HepG2 (cell line): ENCODE measurements at regions not wholly inside any gene's neighbourhood (a gene's known extent, or its start where the extent isn't known, plus 50 kb on each side); places are given as distances from the start of the nearest gene placed in this dataset.
A peak's percentile ranks its signal among the peaks of the same experiment; 100 is the strongest.

Experiments
- ATAC-seq: fragments of 200-7000 bp; cut with Tn5 transposase; 3 replicates; pipeline ENCODE4 v1.9.1; 2020; ENCODE audit warnings: mild to moderate bottlenecking, moderate library complexity
- BruUV-seq: library from RNA; stranded (reverse); fragments of 400-500 nt; replicated peaks from 2 replicates; lab custom pipeline; 2021; lab: Mats Ljungman, UMichigan
- CTCF ChIA-PET: fragments of 300-600 bp; formaldehyde crosslinking; extraction: SDS; loops from one replicate; lab custom pipeline; 2021; ENCODE audit warnings: low total read pairs, inconsistent platforms, low intra/inter-chr PET ratio; lab: Yijun Ruan, JAX
- POLR2A ChIA-PET: fragments of 350-600 bp; sonication (Branson Sonifier 250); formaldehyde crosslinking; loops from one replicate; lab custom pipeline; 2020; ENCODE audit warnings: antibody characterized with exemption, inconsistent platforms; lab: Yijun Ruan, JAX
- DNase-seq: peaks from one replicate; pipeline ENCODE4 v3.0.0-alpha.2; 2015; ENCODE audit warnings: low spot score
- FAIRE-seq: peaks from 3 replicates; lab custom pipeline; 2011; peaks lifted over from hg19 to GRCh38; lab: Jason Lieb, UNC
- H2AFZ ChIP-seq: one replicate; pipeline ENCODE4 v1.6.1; 2011; ENCODE audit warnings: low read length, inconsistent platforms
- H3K27ac ChIP-seq: fragments of 300-600 bp; 3 replicates; pipeline ENCODE4 v1.8.0; 2011; ENCODE audit warnings: mixed run types, mild to moderate bottlenecking, mixed read lengths, low read length, inconsistent platforms; ENCODE audit not compliant: insufficient read depth; ENCODE audit errors: extremely low read length
- H3K27me3 ChIP-seq, 2 experiments: fragments of 200-600 bp in 1 of 2; 2 replicates in 1 of 2; 3 replicates in 1 of 2; pipeline versions ENCODE4 v1.6.0 to v1.8.0; 2011; ENCODE audit warnings: low read length in 2 of 2, mild to moderate bottlenecking in 2 of 2, moderate library complexity in 2 of 2, inconsistent platforms in 1 of 2; ENCODE audit not compliant: insufficient read depth in 2 of 2, control insufficient read depth in 1 of 2
- H3K36me3 ChIP-seq, 2 experiments: fragments of 200-600 bp in 1 of 2; replicated peaks in 1 of 2; 2 replicates in 1 of 2; 3 replicates in 1 of 2; pipeline versions ENCODE4 v1.5.1 to v1.8.0; 2011; ENCODE audit warnings: low read length in 2 of 2, inconsistent platforms in 1 of 2; ENCODE audit not compliant: insufficient read depth in 2 of 2, control insufficient read depth in 1 of 2
- H3K4me1 ChIP-seq: 2 replicates; pipeline ENCODE4 v1.5.1; 2012; ENCODE audit warnings: low read length, inconsistent platforms; ENCODE audit not compliant: insufficient read depth
- H3K4me2 ChIP-seq: 2 replicates; pipeline ENCODE4 v1.6.0; 2011; ENCODE audit warnings: low read depth, low read length, inconsistent platforms
- H3K4me3 ChIP-seq, 3 experiments: fragments of 200-600 bp in 1 of 3; sonication (generic), shearing (Covaris generic) in 1 of 3; replicated peaks in 1 of 3; 2 replicates each; pipeline ENCODE4 v1.5.1; 2011 to 2016; ENCODE audit warnings: low read length in 3 of 3, inconsistent platforms in 2 of 3, low read depth in 2 of 3, mild to moderate bottlenecking in 2 of 3, control low read depth in 1 of 3, mixed read lengths in 1 of 3; ENCODE audit not compliant: insufficient read depth in 1 of 3
- H3K79me2 ChIP-seq: one replicate; pipeline ENCODE4 v1.6.1; 2011; ENCODE audit warnings: low read length, inconsistent platforms; ENCODE audit not compliant: insufficient read depth
- H3K9ac ChIP-seq: 2 replicates; pipeline ENCODE4 v1.6.0; 2011; ENCODE audit warnings: mild to moderate bottlenecking, low read depth, low read length, inconsistent platforms; ENCODE audit not compliant: insufficient read depth
- H3K9me3 ChIP-seq: 2 replicates; pipeline ENCODE4 v1.5.1; 2012; ENCODE audit warnings: mild to moderate bottlenecking, low read length
- H4K20me1 ChIP-seq: 2 replicates; pipeline ENCODE4 v1.6.0; 2011; ENCODE audit warnings: inconsistent platforms, mild to moderate bottlenecking, low read length, moderate library complexity; ENCODE audit not compliant: insufficient read depth
- ASH2L ChIP-seq: fragments of 300-600, 200-600 bp; sonication (generic); IDR thresholded peaks from 2 replicates; pipeline ENCODE4 v1.7.0; 2017; ENCODE audit warnings: low read depth, mild to moderate bottlenecking, moderate library complexity, mixed read lengths, low read length; ENCODE audit not compliant: insufficient read length
- ATF3 ChIP-seq: sonication (generic); formaldehyde crosslinking; IDR thresholded peaks from 2 replicates; pipeline ENCODE4 v1.4.0; 2020; ENCODE audit warnings: missing genetic modification reagents
- CCDC6 ChIP-seq: sonication (generic); formaldehyde crosslinking; IDR thresholded peaks from 2 replicates; pipeline ENCODE4 v1.8.1; 2022; ENCODE audit warnings: mild to moderate bottlenecking, missing genetic modification reagents, moderate library complexity
- FOXA3 ChIP-seq: IDR thresholded peaks from 2 replicates; pipeline ENCODE4 v1.6.1; 2016; ENCODE audit warnings: missing genetic modification reagents, missing compliant biosample characterization
- FOXC1 ChIP-seq: sonication (generic); formaldehyde crosslinking; IDR thresholded peaks from 2 replicates; pipeline ENCODE4 v1.8.0; 2022; ENCODE audit warnings: mild to moderate bottlenecking, missing genetic modification reagents, borderline replicate concordance
- MTF2 ChIP-seq: sonication (generic); formaldehyde crosslinking; IDR thresholded peaks from 2 replicates; pipeline ENCODE4 v1.5.0; 2020; ENCODE audit warnings: missing genetic modification reagents, borderline replicate concordance
- MZF1 ChIP-seq: sonication (generic); formaldehyde crosslinking; IDR thresholded peaks from 2 replicates; pipeline ENCODE4 v1.8.1; 2023; ENCODE audit warnings: mild to moderate bottlenecking, missing genetic modification reagents, borderline replicate concordance
- RFXAP ChIP-seq: sonication (generic); formaldehyde crosslinking; IDR thresholded peaks from 2 replicates; pipeline ENCODE4 v1.4.0; 2020; ENCODE audit warnings: missing genetic modification reagents, borderline replicate concordance
- RNF2 ChIP-seq: fragments of 450-650 bp; conservative IDR thresholded peaks from 2 replicates; pipeline ENCODE4 v1.6.1; 2016; ENCODE audit warnings: low read depth
- SOX13 ChIP-seq, 3 experiments: fragments of 450-650 bp in 1 of 3; sonication (generic) in 1 of 3; formaldehyde crosslinking in 1 of 3; IDR thresholded peaks in 2 of 3; conservative IDR thresholded peaks in 1 of 3; 2 replicates each; pipeline versions ENCODE4 v1.5.0 to v1.6.1; 2016 to 2020; ENCODE audit warnings: antibody characterized with exemption in 1 of 3, mild to moderate bottlenecking in 1 of 3, missing compliant biosample characterization in 1 of 3, missing genetic modification reagents in 1 of 3, moderate library complexity in 1 of 3
- TBL1XR1 ChIP-seq: fragments of 150-350 bp; IDR thresholded peaks from 2 replicates; pipeline ENCODE4 v1.6.1; 2014; ENCODE audit warnings: borderline replicate concordance, low read length; ENCODE audit not compliant: partially characterized antibody
- TBX2 ChIP-seq: sonication (generic); formaldehyde crosslinking; IDR thresholded peaks from 2 replicates; pipeline ENCODE4 v1.5.0; 2020; ENCODE audit warnings: missing genetic modification reagents, mild to moderate bottlenecking, borderline replicate concordance
- ZFP37 ChIP-seq: sonication (generic); formaldehyde crosslinking; IDR thresholded peaks from 2 replicates; pipeline ENCODE4 v1.4.0; 2020; ENCODE audit warnings: missing genetic modification reagents, borderline replicate concordance
- ZNF510 ChIP-seq: sonication (generic); formaldehyde crosslinking; IDR thresholded peaks from 2 replicates; pipeline ENCODE4 v1.4.0; 2020; ENCODE audit warnings: low read depth, mild to moderate bottlenecking, missing genetic modification reagents
- WGBS: methylation state at CpG from one replicate; pipeline ENCODE4 v1.1.6; 2017; ENCODE audit warnings: low lambda C conversion rate; 5-methylcytosine and 5-hydroxymethylcytosine counted together
- in situ Hi-C: cut with HindIII; loops from 2 replicates; pipeline ENCODE4 v1.10.0; 2017; ENCODE audit warnings: low pct_unique_long_range_greater_than_20kb; ENCODE audit not compliant: extremely low pct_ligation_motif_present
- intact Hi-C: fragments of 100-400 bp; cut with micrococcal nuclease; formaldehyde crosslinking; loops from one replicate; pipeline ENCODE4 v1.10.0; 2022; ENCODE audit not compliant: unreplicated experiment
- TF ChIP-seq, protein P1 (sequence below), 2 experiments: fragments of 450-650 bp in 1 of 2; sonication (generic) in 1 of 2; formaldehyde crosslinking in 1 of 2; IDR thresholded peaks; 2 replicates each; pipeline versions ENCODE4 v1.6.1 to v1.8.0; 2016 to 2022; ENCODE audit warnings: antibody characterized with exemption in 1 of 2, mild to moderate bottlenecking in 1 of 2, missing genetic modification reagents in 1 of 2

- CTCF ChIA-PET, result no interaction called here
- no peak for TF ChIP-seq ASH2L
- TF ChIP-seq ATF3, result no peak
- no peak for TF ChIP-seq RNF2
- no peak for TF ChIP-seq CCDC6 (CRISPR knock-in tag)
- TF ChIP-seq ZFP37, result no peak
- peak; percentile 87 for TF ChIP-seq TBL1XR1
- no peak for TF ChIP-seq MZF1 (CRISPR knock-in tag)
- no peak for TF ChIP-seq ZNF510 (CRISPR knock-in tag)
- TF ChIP-seq, protein P1, sequence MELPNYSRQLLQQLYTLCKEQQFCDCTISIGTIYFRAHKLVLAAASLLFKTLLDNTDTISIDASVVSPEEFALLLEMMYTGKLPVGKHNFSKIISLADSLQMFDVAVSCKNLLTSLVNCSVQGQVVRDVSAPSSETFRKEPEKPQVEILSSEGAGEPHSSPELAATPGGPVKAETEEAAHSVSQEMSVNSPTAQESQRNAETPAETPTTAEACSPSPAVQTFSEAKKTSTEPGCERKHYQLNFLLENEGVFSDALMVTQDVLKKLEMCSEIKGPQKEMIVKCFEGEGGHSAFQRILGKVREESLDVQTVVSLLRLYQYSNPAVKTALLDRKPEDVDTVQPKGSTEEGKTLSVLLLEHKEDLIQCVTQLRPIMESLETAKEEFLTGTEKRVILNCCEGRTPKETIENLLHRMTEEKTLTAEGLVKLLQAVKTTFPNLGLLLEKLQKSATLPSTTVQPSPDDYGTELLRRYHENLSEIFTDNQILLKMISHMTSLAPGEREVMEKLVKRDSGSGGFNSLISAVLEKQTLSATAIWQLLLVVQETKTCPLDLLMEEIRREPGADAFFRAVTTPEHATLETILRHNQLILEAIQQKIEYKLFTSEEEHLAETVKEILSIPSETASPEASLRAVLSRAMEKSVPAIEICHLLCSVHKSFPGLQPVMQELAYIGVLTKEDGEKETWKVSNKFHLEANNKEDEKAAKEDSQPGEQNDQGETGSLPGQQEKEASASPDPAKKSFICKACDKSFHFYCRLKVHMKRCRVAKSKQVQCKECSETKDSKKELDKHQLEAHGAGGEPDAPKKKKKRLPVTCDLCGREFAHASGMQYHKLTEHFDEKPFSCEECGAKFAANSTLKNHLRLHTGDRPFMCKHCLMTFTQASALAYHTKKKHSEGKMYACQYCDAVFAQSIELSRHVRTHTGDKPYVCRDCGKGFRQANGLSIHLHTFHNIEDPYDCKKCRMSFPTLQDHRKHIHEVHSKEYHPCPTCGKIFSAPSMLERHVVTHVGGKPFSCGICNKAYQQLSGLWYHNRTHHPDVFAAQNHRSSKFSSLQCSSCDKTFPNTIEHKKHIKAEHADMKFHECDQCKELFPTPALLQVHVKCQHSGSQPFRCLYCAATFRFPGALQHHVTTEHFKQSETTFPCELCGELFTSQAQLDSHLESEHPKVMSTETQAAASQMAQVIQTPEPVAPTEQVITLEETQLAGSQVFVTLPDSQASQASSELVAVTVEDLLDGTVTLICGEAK (IDR thresholded peaks at IDR 0.05), result peak; percentile 68
- TF ChIP-seq, protein P1 (CRISPR knock-in tag; IDR thresholded peaks at IDR 0.05), result no peak; the same call in 1 of the 2 replicates
- peak; percentile 97 for TF ChIP-seq FOXA3 (CRISPR knock-in tag)
- TF ChIP-seq MTF2 (CRISPR knock-in tag), result no peak
- TF ChIP-seq TBX2 (CRISPR knock-in tag), result no peak
- TF ChIP-seq SOX13 (IDR thresholded peaks at IDR 0.05), result peak; percentile 20; the same call in 1 of the 2 replicates
- peak in 1 of 2 experiments; percentile 90; a peak in 2 of 4 replicates for TF ChIP-seq SOX13 (CRISPR knock-in tag; conservative IDR thresholded peaks at IDR 0.05 in 1 of 2, IDR thresholded peaks at IDR 0.05 in 1 of 2)
- no peak for TF ChIP-seq RFXAP (CRISPR knock-in tag)
- TF ChIP-seq FOXC1 (CRISPR knock-in tag), result no peak
These were observed 321.9 kb upstream of the NETO1 start for GRCh38 chr18:73189718-73190117.

More at GRCh38 chr18:73189718-73190117, 321.9 kb upstream of the NETO1 start:
- Histone ChIP-seq H2AFZ (no peak overlapping the region), H3K4me1 (peaks cover 11% of the 10 kb centered on the region; the same call in 1 of the 2 replicates), H4K20me1 (no peaks in the 10 kb centered on the region), H3K79me2 (no peaks in the 10 kb centered on the region), H3K36me3 (no peaks in the 10 kb centered on the region), H3K4me3 (no peak overlapping the region), H3K4me2 (no peak overlapping the region), H3K27ac (no peak overlapping the region), H3K9me3 (no peaks in the 10 kb centered on the region), H3K27me3 (no peaks in the 10 kb centered on the region), H3K9ac (no peak overlapping the region)
- DNase-seq (peak; percentile 36), FAIRE-seq (no peak), ATAC-seq (peak; percentile 65; the same call in 2 of the 3 replicates)
- BruUV-seq, result no TSS peak
- WGBS, result 0% methylated on average over 3 of the region's 3 CpGs
- in situ Hi-C loops (no loop called here), intact Hi-C loops (no loop called here)
- POLR2A ChIA-PET, result no interaction called here
